Activated naive CD8-positive, alpha-beta T cell treated with anti-CD3 and anti-CD28 coated beads, Interleukin-2, amount 50 U/mL, for 24 hours (primary cell): ENCODE measurements at regions not wholly inside any gene's neighbourhood (a gene's known extent, or its start where the extent isn't known, plus 50 kb on each side); places are given as distances from the start of the nearest gene placed in this dataset.
"Not testable (repeated sequence)": the region's sequence is repeated elsewhere in the genome, so short reads cannot be mapped to it uniquely, and the experiment has no call there.

Source experiments
- ATAC-seq: fragments of 150-1000 bp; cut with Tn5 transposase; one replicate; pipeline ENCODE4 v1.10.0; 2021
- DNase-seq: peaks from one replicate; pipeline ENCODE4 v3.0.0; 2021
- H3K27ac Mint-ChIP-seq: one replicate; pipeline ENCODE4 v1.8.0; 2021; ENCODE audit warnings: mild to moderate bottlenecking, mixed read lengths
- H3K27me3 Mint-ChIP-seq: one replicate; pipeline ENCODE4 v1.8.0; 2021; ENCODE audit warnings: mixed read lengths
- H3K36me3 Mint-ChIP-seq: one replicate; pipeline ENCODE4 v1.8.0; 2021; ENCODE audit warnings: low read depth, mixed read lengths
- H3K4me1 Mint-ChIP-seq: one replicate; pipeline ENCODE4 v1.8.0; 2021; ENCODE audit warnings: mixed read lengths
- H3K4me3 Mint-ChIP-seq: one replicate; pipeline ENCODE4 v1.8.0; 2021; ENCODE audit warnings: mild to moderate bottlenecking, moderate library complexity, mixed read lengths
- H3K9me3 Mint-ChIP-seq: one replicate; pipeline ENCODE4 v1.8.0; 2021; ENCODE audit warnings: mixed read lengths

GRCh38 chr9:88837731-88838130 lies 153.5 kb upstream of the S1PR3 start:
- ATAC-seq (no peak), DNase-seq (no peak)
- no peaks in the 10 kb centered on the region for H3K36me3 Mint-ChIP-seq
- H3K27me3 Mint-ChIP-seq, result peaks cover 68% of the 10 kb centered on the region
- no peaks in the 10 kb centered on the region for H3K9me3 Mint-ChIP-seq
- no peak overlapping the region for H3K4me3 Mint-ChIP-seq
- H3K27ac Mint-ChIP-seq, result no peak overlapping the region
- peaks cover 29% of the 10 kb centered on the region for H3K4me1 Mint-ChIP-seq

DNA sequence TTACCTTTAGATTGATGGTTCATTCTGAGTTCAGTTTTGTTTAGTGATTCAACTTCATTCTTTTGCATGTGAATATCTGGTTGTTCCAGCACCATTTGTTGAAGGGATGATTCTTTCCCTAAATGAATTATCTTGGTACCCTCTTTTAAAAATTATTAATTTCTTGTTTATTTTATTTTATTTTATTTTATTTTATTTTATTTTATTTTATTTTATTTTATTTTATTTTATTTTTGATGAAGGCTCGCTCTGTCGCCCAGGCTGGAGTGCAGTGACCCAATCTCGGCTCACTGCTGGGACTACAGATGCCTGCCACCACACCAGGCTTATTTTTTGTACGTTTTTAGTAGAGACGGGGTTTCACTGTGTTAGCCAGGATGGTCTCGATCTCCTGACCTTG lies 141.4 kb upstream of the S1PR3 start:
- H3K27me3 Mint-ChIP-seq, result peaks cover 41% of the 10 kb centered on the region
- H3K27ac Mint-ChIP-seq, H3K36me3 Mint-ChIP-seq, DNase-seq, H3K4me3 Mint-ChIP-seq, H3K4me1 Mint-ChIP-seq, ATAC-seq: not testable (repeated sequence)
- H3K9me3 Mint-ChIP-seq, result peaks cover 18% of the 10 kb centered on the region

DNA sequence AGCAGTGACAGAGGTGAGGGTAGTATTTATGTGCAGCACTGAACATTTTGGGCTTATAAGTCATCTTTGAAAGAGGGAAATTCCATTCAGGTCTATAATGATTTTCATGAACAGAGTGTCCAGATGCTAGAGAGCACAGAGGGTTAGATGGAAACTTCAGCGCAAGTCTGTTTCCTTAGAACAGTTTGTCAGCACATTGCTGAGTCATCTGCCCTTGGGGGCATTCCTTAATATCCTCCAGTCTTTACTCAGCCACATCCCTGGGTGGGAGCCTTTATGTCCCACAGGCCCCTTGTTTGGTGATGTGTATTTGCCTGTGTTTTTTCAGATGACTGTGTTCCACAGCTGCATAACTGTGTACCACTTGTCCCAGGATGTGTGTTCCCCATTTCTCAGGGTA lies 138.5 kb upstream of the S1PR3 start:
- peaks cover 27% of the 10 kb centered on the region for H3K9me3 Mint-ChIP-seq
- H3K36me3 Mint-ChIP-seq, result peaks cover 14% of the 10 kb centered on the region
- no peaks in the 10 kb centered on the region for H3K4me1 Mint-ChIP-seq
- ATAC-seq (peak; percentile 63), DNase-seq (no peak)
- H3K4me3 Mint-ChIP-seq, result no peak overlapping the region
- peaks cover 55% of the 10 kb centered on the region for H3K27me3 Mint-ChIP-seq
- no peak overlapping the region for H3K27ac Mint-ChIP-seq

GRCh38 chr9:88870627-88871026 lies 120.6 kb upstream of the S1PR3 start:
- DNase-seq (no peak), ATAC-seq (no peak)
- peaks cover 1% of the 10 kb centered on the region for H3K36me3 Mint-ChIP-seq
- H3K4me1 Mint-ChIP-seq, result peaks cover 4% of the 10 kb centered on the region
- H3K27ac Mint-ChIP-seq, result no peak overlapping the region
- no peak overlapping the region for H3K4me3 Mint-ChIP-seq
- peaks cover 29% of the 10 kb centered on the region for H3K27me3 Mint-ChIP-seq
- H3K9me3 Mint-ChIP-seq, result peaks cover 10% of the 10 kb centered on the region

GRCh38 chr9:88871669-88872068 lies 119.6 kb upstream of the S1PR3 start:
- peaks cover 10% of the 10 kb centered on the region for H3K9me3 Mint-ChIP-seq
- DNase-seq, result no peak
- peaks cover 6% of the 10 kb centered on the region for H3K4me1 Mint-ChIP-seq
- peaks cover 1% of the 10 kb centered on the region for H3K36me3 Mint-ChIP-seq
- H3K27me3 Mint-ChIP-seq, result peaks cover 27% of the 10 kb centered on the region
- H3K4me3 Mint-ChIP-seq, result no peak overlapping the region
- no peak for ATAC-seq
- no peak overlapping the region for H3K27ac Mint-ChIP-seq

DNA sequence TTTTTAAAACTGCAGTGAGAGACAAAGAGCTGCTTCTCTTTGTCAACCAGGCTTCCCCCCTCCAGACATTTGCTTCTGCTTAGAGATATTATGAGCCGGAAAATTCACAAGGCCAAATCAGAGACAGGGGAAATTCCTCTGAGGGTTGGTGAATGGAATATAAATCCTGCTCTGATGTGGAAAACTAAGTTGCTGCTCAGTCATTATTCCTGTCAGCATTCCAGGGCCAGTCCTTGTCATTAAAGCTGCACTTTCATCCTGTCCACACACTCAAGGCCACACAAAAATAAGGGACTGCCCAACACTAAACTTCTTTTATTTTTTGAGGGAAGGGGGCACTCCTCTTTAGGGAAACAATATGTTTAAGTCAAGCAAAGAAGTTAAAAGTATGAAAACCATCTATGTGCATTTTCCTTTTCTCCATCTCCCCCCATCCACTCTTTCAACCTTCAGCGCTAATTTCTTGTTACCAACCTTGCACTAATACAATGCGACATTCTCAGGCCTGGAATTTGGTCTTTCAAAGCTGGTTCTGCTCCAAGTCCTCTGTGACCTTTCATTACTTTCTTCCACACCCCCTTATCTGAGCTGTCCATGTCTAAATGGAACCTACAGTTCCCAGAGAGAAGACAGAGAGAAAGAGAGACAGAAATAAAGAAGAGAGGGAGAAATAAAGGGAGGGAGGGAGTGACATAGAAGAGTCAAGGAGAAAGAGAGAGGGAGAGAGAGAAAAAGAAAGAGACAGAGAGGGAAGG lies 118.9 kb upstream of the S1PR3 start:
- ATAC-seq (no peak), DNase-seq (no peak)
- peaks cover 27% of the 10 kb centered on the region for H3K27me3 Mint-ChIP-seq
- H3K27ac Mint-ChIP-seq, result no peak overlapping the region
- H3K36me3 Mint-ChIP-seq, result peaks cover 1% of the 10 kb centered on the region
- H3K4me1 Mint-ChIP-seq, result peaks cover 6% of the 10 kb centered on the region
- H3K9me3 Mint-ChIP-seq, result peaks cover 10% of the 10 kb centered on the region
- H3K4me3 Mint-ChIP-seq, result no peak overlapping the region

DNA sequence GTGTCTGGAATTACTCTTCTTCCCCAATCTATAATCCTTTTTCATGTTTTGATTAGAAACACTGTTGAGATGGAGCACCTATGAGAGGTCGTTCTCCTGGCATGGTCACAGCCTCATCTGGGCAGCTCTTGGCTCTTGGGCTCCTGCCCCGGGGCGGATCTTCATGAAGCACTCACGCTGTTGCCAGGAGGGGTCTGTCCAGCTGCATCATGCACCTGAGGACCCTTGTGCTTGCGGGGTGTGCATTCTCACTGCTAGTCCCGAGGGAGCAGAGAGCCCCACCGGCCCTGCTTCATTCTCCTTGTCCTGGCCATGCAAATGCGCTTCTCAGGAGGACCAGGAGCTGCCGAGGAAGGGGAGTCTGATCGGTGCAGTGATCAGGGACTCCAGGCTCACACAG lies 117.6 kb upstream of the S1PR3 start:
- ATAC-seq (no peak), DNase-seq (no peak)
- H3K4me3 Mint-ChIP-seq, result no peak overlapping the region
- H3K36me3 Mint-ChIP-seq, result peaks cover under 1% of the 10 kb centered on the region
- peaks cover 27% of the 10 kb centered on the region for H3K27me3 Mint-ChIP-seq
- H3K4me1 Mint-ChIP-seq, result peaks cover 6% of the 10 kb centered on the region
- H3K9me3 Mint-ChIP-seq, result peaks cover 9% of the 10 kb centered on the region
- no peak overlapping the region for H3K27ac Mint-ChIP-seq

- no peaks in the 10 kb centered on the region for H3K36me3 Mint-ChIP-seq
- DNase-seq (no peak), ATAC-seq (no peak)
- peaks cover 1% of the 10 kb centered on the region for H3K9me3 Mint-ChIP-seq
- peaks cover 21% of the 10 kb centered on the region for H3K27me3 Mint-ChIP-seq
- H3K4me3 Mint-ChIP-seq, result no peak overlapping the region
- H3K4me1 Mint-ChIP-seq, result peaks cover 6% of the 10 kb centered on the region
- H3K27ac Mint-ChIP-seq, result no peak overlapping the region
Observed at GRCh38 chr9:88874391-88874790, 116.9 kb upstream of the S1PR3 start.

DNA sequence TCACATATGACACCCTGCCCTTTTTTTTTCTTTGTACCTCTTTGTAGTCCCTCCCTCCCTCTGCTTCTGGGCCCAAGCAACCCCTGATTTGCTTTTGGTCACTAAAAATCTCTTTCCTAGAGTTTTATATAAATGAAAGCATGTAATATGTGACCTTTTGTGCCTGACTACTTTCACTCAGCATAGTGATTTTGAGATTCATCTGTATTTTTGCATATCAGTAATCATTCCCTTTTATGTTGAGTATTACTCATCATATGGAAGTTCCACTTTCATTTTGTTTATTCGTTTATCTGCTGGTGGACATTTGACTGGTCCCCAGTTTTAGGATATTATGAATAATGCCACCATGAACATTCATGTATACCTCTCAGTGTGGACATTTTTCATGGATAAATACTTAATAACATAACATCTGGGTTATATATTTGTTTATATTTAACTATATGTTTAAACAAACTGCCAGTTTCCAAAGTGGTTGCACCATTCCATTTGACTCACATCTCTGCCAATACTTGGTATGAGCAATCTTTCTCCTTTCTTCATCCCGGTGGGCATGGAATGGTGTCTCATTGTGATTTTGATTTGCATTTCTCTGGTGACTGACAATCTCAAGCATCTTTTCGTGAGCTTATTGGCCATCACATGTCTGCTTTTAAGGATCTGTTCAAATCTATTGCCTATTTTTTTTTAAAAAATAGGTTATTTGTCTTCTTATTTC lies 115.7 kb upstream of the S1PR3 start:
- Mint-ChIP-seq H3K4me3 (no peak overlapping the region), H3K36me3 (no peaks in the 10 kb centered on the region), H3K4me1 (peaks cover 6% of the 10 kb centered on the region), H3K27me3 (peaks cover 20% of the 10 kb centered on the region), H3K9me3 (no peaks in the 10 kb centered on the region), H3K27ac (no peak overlapping the region)
- DNase-seq (no peak), ATAC-seq (peak; percentile 55)

DNA sequence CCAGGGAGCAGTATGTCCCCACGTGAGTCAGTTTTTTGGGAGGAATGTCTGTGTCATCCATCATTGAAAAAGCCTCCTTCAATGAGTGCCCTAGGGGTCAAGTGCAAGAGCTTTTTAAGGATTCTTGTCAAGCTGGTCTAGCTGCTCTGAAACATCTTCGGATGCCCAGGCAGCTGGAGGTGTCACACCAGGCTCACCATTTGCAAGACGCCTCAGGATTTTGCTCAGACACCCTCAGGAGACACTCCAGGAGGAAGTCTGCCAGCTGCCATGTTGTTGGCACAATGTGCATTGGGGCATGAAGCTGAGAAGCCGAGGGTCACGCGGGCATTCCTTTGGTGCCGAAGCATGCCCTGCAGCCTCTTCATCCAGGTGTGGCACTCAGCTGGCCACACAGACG lies 111.1 kb upstream of the S1PR3 start:
- Mint-ChIP-seq H3K9me3 (peaks cover 14% of the 10 kb centered on the region), H3K4me3 (no peak overlapping the region), H3K4me1 (peaks cover 17% of the 10 kb centered on the region), H3K36me3 (no peaks in the 10 kb centered on the region), H3K27me3 (peaks cover 9% of the 10 kb centered on the region), H3K27ac (no peak overlapping the region)
- no peak for DNase-seq
- no peak for ATAC-seq

- ATAC-seq, H3K4me3 Mint-ChIP-seq, H3K36me3 Mint-ChIP-seq, H3K27ac Mint-ChIP-seq, DNase-seq: not testable (repeated sequence)
- Mint-ChIP-seq H3K4me1 (peaks cover 11% of the 10 kb centered on the region), H3K27me3 (peaks cover 12% of the 10 kb centered on the region), H3K9me3 (peaks cover 21% of the 10 kb centered on the region)
Observed at GRCh38 chr9:88884291-88884690, 107.0 kb upstream of the S1PR3 start.

DNA sequence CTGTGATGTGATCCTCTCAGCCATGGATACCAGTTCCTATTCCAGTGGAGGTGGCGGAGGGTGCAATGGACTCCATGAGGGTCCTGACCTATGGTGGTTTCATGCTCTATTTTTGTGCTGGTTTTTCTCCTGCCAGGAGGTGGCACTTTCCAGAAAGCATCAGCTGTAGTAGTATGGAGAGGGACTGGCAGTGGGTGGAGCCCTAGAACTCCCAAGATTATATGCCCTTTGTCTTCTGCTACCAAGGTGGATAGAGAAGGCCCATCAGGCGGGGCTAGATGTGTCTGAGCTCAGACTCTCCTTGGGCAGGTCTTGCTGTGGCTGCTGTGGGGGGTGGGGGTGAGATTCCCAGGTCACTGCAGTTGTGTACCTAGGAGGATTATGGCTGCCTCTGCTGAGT lies 104.5 kb upstream of the S1PR3 start:
- not testable (repeated sequence) for ATAC-seq, DNase-seq, H3K27ac Mint-ChIP-seq, H3K4me3 Mint-ChIP-seq, H3K36me3 Mint-ChIP-seq
- peaks cover 21% of the 10 kb centered on the region for H3K9me3 Mint-ChIP-seq
- H3K4me1 Mint-ChIP-seq, result peaks cover 17% of the 10 kb centered on the region
- H3K27me3 Mint-ChIP-seq, result peaks cover 12% of the 10 kb centered on the region

GRCh38 chr9:88889386-88889785 lies 101.9 kb upstream of the S1PR3 start:
- ATAC-seq, result no peak
- H3K36me3 Mint-ChIP-seq, result no peaks in the 10 kb centered on the region
- no peak for DNase-seq
- H3K27me3 Mint-ChIP-seq, result peaks cover 16% of the 10 kb centered on the region
- peaks cover 12% of the 10 kb centered on the region for H3K4me1 Mint-ChIP-seq
- H3K27ac Mint-ChIP-seq, result no peak overlapping the region
- H3K9me3 Mint-ChIP-seq, result peaks cover 8% of the 10 kb centered on the region
- no peak overlapping the region for H3K4me3 Mint-ChIP-seq

DNA sequence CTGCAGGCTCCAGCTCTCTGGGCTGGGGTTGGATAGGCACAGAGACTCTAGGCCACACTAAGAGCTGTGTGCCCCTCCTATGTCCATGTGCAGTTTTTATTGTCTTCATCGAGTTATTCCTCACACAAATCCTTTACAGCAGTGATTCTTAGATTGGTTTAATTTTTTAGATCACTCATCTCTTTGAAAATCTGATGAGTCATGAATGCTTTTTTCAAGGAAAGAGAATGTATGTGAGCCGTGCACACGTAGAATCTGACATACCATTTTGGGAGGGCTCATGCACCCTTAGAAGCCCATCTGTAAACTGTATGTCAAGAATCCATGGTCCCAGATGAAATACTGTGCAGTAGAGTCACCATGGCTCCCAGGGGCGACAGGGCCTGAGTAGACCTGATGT lies 100.7 kb upstream of the S1PR3 start:
- no peak overlapping the region for H3K27ac Mint-ChIP-seq
- DNase-seq, result no peak
- no peak overlapping the region for H3K4me3 Mint-ChIP-seq
- peaks cover 7% of the 10 kb centered on the region for H3K9me3 Mint-ChIP-seq
- H3K4me1 Mint-ChIP-seq, result peaks cover 6% of the 10 kb centered on the region
- peaks cover 18% of the 10 kb centered on the region for H3K27me3 Mint-ChIP-seq
- no peaks in the 10 kb centered on the region for H3K36me3 Mint-ChIP-seq
- no peak for ATAC-seq

DNA sequence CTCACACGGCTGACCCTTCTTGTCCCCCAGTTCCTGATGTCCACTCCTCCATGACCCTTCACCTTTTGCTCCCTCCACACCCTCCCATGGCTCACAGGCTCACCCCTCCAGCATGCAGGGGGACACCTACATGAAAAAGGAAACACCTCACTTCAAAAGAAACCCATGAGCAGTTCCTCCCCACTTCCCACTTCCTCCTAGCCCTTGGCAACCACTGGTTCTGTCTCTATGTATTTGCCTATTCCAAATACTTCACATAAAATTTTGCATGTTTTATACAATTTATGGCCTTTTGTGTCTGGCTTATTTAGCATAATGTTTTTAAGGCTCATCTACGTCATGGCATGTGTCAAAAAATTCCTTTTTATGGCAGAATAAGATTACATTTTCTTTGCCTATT lies 100.2 kb upstream of the S1PR3 start:
- H3K27me3 Mint-ChIP-seq, result peaks cover 17% of the 10 kb centered on the region
- H3K9me3 Mint-ChIP-seq, result peaks cover 3% of the 10 kb centered on the region
- H3K4me3 Mint-ChIP-seq, result no peak overlapping the region
- H3K4me1 Mint-ChIP-seq, result peaks cover 6% of the 10 kb centered on the region
- ATAC-seq (no peak), DNase-seq (no peak)
- H3K27ac Mint-ChIP-seq, result no peak overlapping the region
- no peaks in the 10 kb centered on the region for H3K36me3 Mint-ChIP-seq
